Panc1 (cell line): ENCODE measurements at regions not wholly inside any gene's neighbourhood (a gene's known extent, or its start where the extent isn't known, plus 50 kb on each side); places are given as distances from the start of the nearest gene placed in this dataset.

Experiments
- ATAC-seq: fragments of 200-7000 bp; cut with Tn5 transposase; 2 replicates; pipeline ENCODE4 v1.9.1; 2020; ENCODE audit warnings: mild to moderate bottlenecking, moderate library complexity
- BruUV-seq: library from RNA; stranded (reverse); fragments of 400-500 nt; replicated peaks from 2 replicates; lab custom pipeline; 2021; lab: Mats Ljungman, UMichigan
- CTCF ChIA-PET: fragments of 300-600 bp; sonication (Branson Sonifier 250); formaldehyde crosslinking; loops from one replicate; lab custom pipeline; 2022; ENCODE audit warnings: antibody characterized with exemption; lab: Charles Lee
- POLR2A ChIA-PET: fragments of 300-600 bp; sonication (Branson Sonifier 250); formaldehyde crosslinking; loops from one replicate; lab custom pipeline; 2022; ENCODE audit warnings: antibody characterized with exemption; lab: Charles Lee
- DNase-seq: peaks from one replicate; pipeline ENCODE4 v3.0.0-alpha.2; 2010; ENCODE audit warnings: low read depth, low spot score
- H3K27ac ChIP-seq: 2 replicates; pipeline ENCODE4 v1.5.1; 2011; ENCODE audit warnings: mild to moderate bottlenecking, low read length, inconsistent platforms
- H3K27me3 ChIP-seq: fragments of 200-500 bp; sonication (Bioruptor generic); 2 replicates; pipeline ENCODE4 v1.6.0; 2014; ENCODE audit warnings: low read length, inconsistent platforms; ENCODE audit not compliant: control insufficient read depth, insufficient read depth
- H3K36me3 ChIP-seq: fragments of 200-500 bp; sonication (Bioruptor generic); 2 replicates; pipeline ENCODE4 v1.5.1; 2014; ENCODE audit warnings: inconsistent platforms, mild to moderate bottlenecking, low read length, moderate library complexity; ENCODE audit not compliant: control insufficient read depth, insufficient read depth
- H3K4me1 ChIP-seq: 2 replicates; pipeline ENCODE4 v1.5.1; 2011; ENCODE audit warnings: inconsistent platforms, mild to moderate bottlenecking, low read length, moderate library complexity; ENCODE audit not compliant: control insufficient read depth, insufficient read depth
- H3K4me3 ChIP-seq, 2 experiments: 2 replicates each; pipeline ENCODE4 v1.5.1; 2011 to 2012; ENCODE audit warnings: low read depth in 2 of 2, low read length in 2 of 2, mild to moderate bottlenecking in 2 of 2, inconsistent platforms in 1 of 2, moderate library complexity in 1 of 2
- H3K9me3 ChIP-seq: fragments of 200-500 bp; sonication (Bioruptor generic); 2 replicates; pipeline ENCODE4 v1.5.1; 2014; ENCODE audit warnings: low read depth, mild to moderate bottlenecking, inconsistent platforms, low read length, moderate library complexity; ENCODE audit not compliant: control insufficient read depth, insufficient read depth
- CTCF ChIP-seq: fragments of 450-650 bp; IDR thresholded peaks from 2 replicates; pipeline ENCODE4 v1.5.1; 2017; ENCODE audit warnings: mild to moderate bottlenecking
- POLR2AphosphoS5 ChIP-seq: IDR thresholded peaks from 2 replicates; pipeline ENCODE4 v1.6.1; 2012; ENCODE audit warnings: mild to moderate bottlenecking, low read depth, low read length, moderate library complexity
- REST ChIP-seq, 2 experiments: IDR thresholded peaks; 2 replicates each; pipeline ENCODE4 v1.6.1; 2011 to 2012; ENCODE audit warnings: low read depth in 2 of 2, control low read depth in 1 of 2, low read length in 1 of 2, mild to moderate bottlenecking in 1 of 2, moderate library complexity in 1 of 2; ENCODE audit not compliant: insufficient read depth in 1 of 2
- SIN3A ChIP-seq: IDR thresholded peaks from 2 replicates; pipeline ENCODE4 v1.6.1; 2012; ENCODE audit warnings: low read depth, mild to moderate bottlenecking, low read length, moderate library complexity, borderline replicate concordance; ENCODE audit not compliant: insufficient read depth
- TCF7L2 ChIP-seq: IDR thresholded peaks from 2 replicates; pipeline ENCODE4 v1.6.1; 2011; ENCODE audit warnings: mild to moderate bottlenecking, low read depth, low read length, inconsistent platforms
- in situ Hi-C: cut with HindIII; loops from 2 replicates; pipeline ENCODE4 v1.10.0; 2016; ENCODE audit warnings: low sequenced_read_pairs, low pct_unique_long_range_greater_than_20kb
- intact Hi-C: fragments of 100-400 bp; cut with micrococcal nuclease; formaldehyde crosslinking; loops from one replicate; pipeline ENCODE4 v1.10.0; 2022; ENCODE audit not compliant: unreplicated experiment

GRCh38 chr16:26752166-26752565 is 314.6 kb upstream of the C16orf82 start:
- H3K27me3 ChIP-seq: no peaks in the 10 kb centered on the region
- TF ChIP-seq SIN3A: no peak
- no peaks in the 10 kb centered on the region for H3K36me3 ChIP-seq
- no peak overlapping the region for H3K4me3 ChIP-seq
- H3K9me3 ChIP-seq: no peaks in the 10 kb centered on the region
- intact Hi-C loops (no loop called here), in situ Hi-C loops (no loop called here)
- DNase-seq (no peak), ATAC-seq (no peak)
- H3K4me1 ChIP-seq: no peaks in the 10 kb centered on the region
- ChIA-PET POLR2A (no interaction called here), CTCF (no interaction called here)
- BruUV-seq: no TSS peak
- no peak overlapping the region for H3K27ac ChIP-seq

GRCh38 chr16:26756633-26757032 is 310.1 kb upstream of the C16orf82 start:
- in situ Hi-C loops (no loop called here), intact Hi-C loops (no loop called here)
- ChIA-PET CTCF (no interaction called here), POLR2A (no interaction called here)
- ATAC-seq: no peak
- no peak overlapping the region for H3K27ac ChIP-seq
- DNase-seq: no peak
- TF ChIP-seq POLR2AphosphoS5: no peak
- TF ChIP-seq REST (IDR thresholded peaks at IDR 0.05; ENCODE audit: insufficient read depth in 1 of 2, low read depth in 2 of 2, low read length in 1 of 2): no peak
- no peak for TF ChIP-seq SIN3A
- TF ChIP-seq CTCF: no peak
- no peak for TF ChIP-seq TCF7L2
- no peaks in the 10 kb centered on the region for H3K27me3 ChIP-seq
- no peaks in the 10 kb centered on the region for H3K9me3 ChIP-seq
- no peaks in the 10 kb centered on the region for H3K36me3 ChIP-seq
- no TSS peak for BruUV-seq
- H3K4me3 ChIP-seq: no peak overlapping the region
- H3K4me1 ChIP-seq: no peaks in the 10 kb centered on the region

GRCh38 chr16:26762594-26762993 is 304.1 kb upstream of the C16orf82 start:
- in situ Hi-C loops: no loop called here
- DNase-seq (no peak), ATAC-seq (no peak)
- ChIA-PET POLR2A (no interaction called here), CTCF (no interaction called here)
- intact Hi-C loops: no loop called here
- TF ChIP-seq TCF7L2 (no peak), REST (IDR thresholded peaks at IDR 0.05; ENCODE audit: insufficient read depth in 1 of 2, low read depth in 2 of 2, low read length in 1 of 2) (peak; percentile 56 to 71; a peak in 3 of 4 replicates), SIN3A (no peak), POLR2AphosphoS5 (no peak)
- Histone ChIP-seq H3K9me3 (no peaks in the 10 kb centered on the region), H3K27ac (no peak overlapping the region), H3K27me3 (no peaks in the 10 kb centered on the region), H3K4me1 (no peaks in the 10 kb centered on the region), H3K36me3 (no peaks in the 10 kb centered on the region), H3K4me3 (no peak overlapping the region)
- no TSS peak for BruUV-seq
